Fibroblast of lung (primary cell): ENCODE measurements at regions not wholly inside any gene's neighbourhood (a gene's known extent, or its start where the extent isn't known, plus 50 kb on each side); places are given as distances from the start of the nearest gene placed in this dataset.
"Not testable (repeated sequence)": the region's sequence is repeated elsewhere in the genome, so short reads cannot be mapped to it uniquely, and the experiment has no call there.

ENCODE experiments used
- DNase-seq, 2 donors: peaks; one replicate each; pipeline versions ENCODE4 v3.0.0 to v3.0.0-alpha.2; 2010; ENCODE audit warnings: low read depth in 2 of 2
- H2AFZ ChIP-seq: 2 replicates; pipeline ENCODE4 v1.5.1; 2012; ENCODE audit warnings: low read length, control low read depth, inconsistent platforms
- H3K27ac ChIP-seq: 2 replicates; pipeline ENCODE4 v1.5.1; 2011; ENCODE audit warnings: low read length, control low read depth; ENCODE audit not compliant: insufficient read depth
- H3K27me3 ChIP-seq: 2 replicates; pipeline ENCODE4 v1.5.1; 2011; ENCODE audit warnings: mild to moderate bottlenecking, low read length; ENCODE audit not compliant: control insufficient read depth, insufficient read depth
- H3K36me3 ChIP-seq: 2 replicates; pipeline ENCODE4 v1.5.1; 2011; ENCODE audit warnings: low read length; ENCODE audit not compliant: control insufficient read depth, insufficient read depth
- H3K4me1 ChIP-seq: 2 replicates; pipeline ENCODE4 v1.5.1; 2011; ENCODE audit warnings: low read length; ENCODE audit not compliant: control insufficient read depth, insufficient read depth; ENCODE audit errors: extremely low read depth
- H3K4me2 ChIP-seq: 2 replicates; pipeline ENCODE4 v1.5.1; 2011; ENCODE audit warnings: low read length, control low read depth; ENCODE audit not compliant: insufficient read depth; ENCODE audit errors: extremely low read depth
- H3K4me3 ChIP-seq, 4 experiments: fragments of 200-600 bp in 1 of 4; sonication (generic) in 1 of 4; replicated peaks in 1 of 4; 2 replicates each; pipeline ENCODE4 v1.5.1; 2011 to 2016; ENCODE audit warnings: low read length in 4 of 4, low read depth in 3 of 4, mild to moderate bottlenecking in 3 of 4, control low read depth in 2 of 4, inconsistent platforms in 1 of 4, mixed read lengths in 1 of 4; ENCODE audit not compliant: insufficient read depth in 1 of 4; ENCODE audit errors: control extremely low read depth in 1 of 4
- H3K79me2 ChIP-seq: 2 replicates; pipeline ENCODE4 v1.5.1; 2012; ENCODE audit warnings: mild to moderate bottlenecking, low read length, inconsistent platforms; ENCODE audit not compliant: control insufficient read depth, insufficient read depth
- H3K9ac ChIP-seq: 2 replicates; pipeline ENCODE4 v1.5.1; 2011; ENCODE audit warnings: mild to moderate bottlenecking, low read length, control low read depth; ENCODE audit not compliant: insufficient read depth
- H3K9me3 ChIP-seq: 2 replicates; pipeline ENCODE4 v1.5.1; 2012; ENCODE audit warnings: low read depth, low read length; ENCODE audit not compliant: control insufficient read depth, insufficient read depth
- H4K20me1 ChIP-seq: 2 replicates; pipeline ENCODE4 v1.5.1; 2011; ENCODE audit warnings: low read length; ENCODE audit not compliant: control insufficient read depth, insufficient read depth; ENCODE audit errors: extremely low read depth
- EZH2 ChIP-seq: IDR thresholded peaks from 2 replicates; pipeline ENCODE4 v1.5.1; 2012; ENCODE audit warnings: low read length, control low read depth, mild to moderate bottlenecking; ENCODE audit errors: missing control alignments
- TF ChIP-seq, protein P1 (sequence below), 2 donors: IDR thresholded peaks in 1 of 2; conservative IDR thresholded peaks in 1 of 2; 1 replicate in 1 of 2; 2 replicates in 1 of 2; pipeline ENCODE4 v1.5.1; 2011 to 2012; ENCODE audit warnings: low read length in 2 of 2, control low read depth in 1 of 2, inconsistent platforms in 1 of 2, low read depth in 1 of 2, mild to moderate bottlenecking in 1 of 2

DNA sequence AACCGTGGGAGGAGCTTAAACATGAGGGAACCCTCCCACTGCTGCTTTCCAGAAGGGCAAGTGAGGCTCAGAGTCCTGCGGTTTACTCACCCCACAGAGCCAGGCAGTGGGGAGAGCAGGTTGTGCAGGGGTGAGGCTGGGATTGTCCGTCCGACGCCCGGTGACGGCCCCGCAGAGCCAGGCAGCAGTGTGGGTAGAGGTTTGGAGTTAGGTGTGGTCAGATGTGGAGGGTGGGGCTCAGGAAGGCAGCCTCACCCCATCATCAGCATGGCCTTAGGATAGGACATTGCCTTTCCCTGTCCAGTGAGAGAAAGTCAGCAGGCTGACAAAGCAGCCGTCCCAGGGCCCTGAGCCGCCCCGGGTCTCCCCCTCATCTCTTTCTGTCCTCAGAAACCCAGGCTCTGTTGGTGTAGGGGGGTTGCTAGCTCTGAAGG is 234.6 kb downstream of the DLL1 start:
- Histone ChIP-seq H3K4me2 (no peak overlapping the region), H3K27ac (no peak overlapping the region), H3K9me3 (no peaks in the 10 kb centered on the region), H3K4me3 (no peak overlapping the region), H3K27me3 (no peaks in the 10 kb centered on the region), H3K4me1 (no peaks in the 10 kb centered on the region), H2AFZ (no peak overlapping the region), H3K9ac (no peak overlapping the region), H3K79me2 (no peaks in the 10 kb centered on the region), H4K20me1 (no peaks in the 10 kb centered on the region), H3K36me3 (no peaks in the 10 kb centered on the region)
- DNase-seq = no peak
- TF ChIP-seq EZH2 = no peak
- TF ChIP-seq, protein P1, sequence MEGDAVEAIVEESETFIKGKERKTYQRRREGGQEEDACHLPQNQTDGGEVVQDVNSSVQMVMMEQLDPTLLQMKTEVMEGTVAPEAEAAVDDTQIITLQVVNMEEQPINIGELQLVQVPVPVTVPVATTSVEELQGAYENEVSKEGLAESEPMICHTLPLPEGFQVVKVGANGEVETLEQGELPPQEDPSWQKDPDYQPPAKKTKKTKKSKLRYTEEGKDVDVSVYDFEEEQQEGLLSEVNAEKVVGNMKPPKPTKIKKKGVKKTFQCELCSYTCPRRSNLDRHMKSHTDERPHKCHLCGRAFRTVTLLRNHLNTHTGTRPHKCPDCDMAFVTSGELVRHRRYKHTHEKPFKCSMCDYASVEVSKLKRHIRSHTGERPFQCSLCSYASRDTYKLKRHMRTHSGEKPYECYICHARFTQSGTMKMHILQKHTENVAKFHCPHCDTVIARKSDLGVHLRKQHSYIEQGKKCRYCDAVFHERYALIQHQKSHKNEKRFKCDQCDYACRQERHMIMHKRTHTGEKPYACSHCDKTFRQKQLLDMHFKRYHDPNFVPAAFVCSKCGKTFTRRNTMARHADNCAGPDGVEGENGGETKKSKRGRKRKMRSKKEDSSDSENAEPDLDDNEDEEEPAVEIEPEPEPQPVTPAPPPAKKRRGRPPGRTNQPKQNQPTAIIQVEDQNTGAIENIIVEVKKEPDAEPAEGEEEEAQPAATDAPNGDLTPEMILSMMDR (conservative IDR thresholded peaks at IDR 0.05 in 1 of 2, IDR thresholded peaks at IDR 0.05 in 1 of 2; ENCODE audit: low read depth in 1 of 2, low read length in 2 of 2) = no peak

DNA sequence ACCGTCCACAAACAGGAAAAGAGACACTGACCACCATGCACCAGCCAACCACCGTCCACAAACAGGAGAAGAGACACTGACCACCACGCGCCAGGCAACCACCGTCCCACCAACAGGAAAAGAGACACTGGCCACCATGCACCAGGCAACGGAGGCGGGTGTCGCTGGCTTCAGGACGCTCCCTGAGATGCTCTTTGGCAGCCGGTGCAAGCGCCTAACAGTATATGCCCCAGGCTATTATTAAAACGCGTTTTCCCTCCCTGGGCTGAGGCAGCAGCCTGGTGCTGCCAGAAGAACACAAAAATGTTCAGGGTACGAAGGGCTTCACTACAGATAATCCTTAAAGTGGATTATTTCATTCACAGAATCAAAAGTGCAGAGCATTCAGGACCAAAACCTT is 235.1 kb downstream of the DLL1 start:
- H3K4me2 ChIP-seq, H3K4me3 ChIP-seq, H3K4me1 ChIP-seq: not testable (repeated sequence)

DNA sequence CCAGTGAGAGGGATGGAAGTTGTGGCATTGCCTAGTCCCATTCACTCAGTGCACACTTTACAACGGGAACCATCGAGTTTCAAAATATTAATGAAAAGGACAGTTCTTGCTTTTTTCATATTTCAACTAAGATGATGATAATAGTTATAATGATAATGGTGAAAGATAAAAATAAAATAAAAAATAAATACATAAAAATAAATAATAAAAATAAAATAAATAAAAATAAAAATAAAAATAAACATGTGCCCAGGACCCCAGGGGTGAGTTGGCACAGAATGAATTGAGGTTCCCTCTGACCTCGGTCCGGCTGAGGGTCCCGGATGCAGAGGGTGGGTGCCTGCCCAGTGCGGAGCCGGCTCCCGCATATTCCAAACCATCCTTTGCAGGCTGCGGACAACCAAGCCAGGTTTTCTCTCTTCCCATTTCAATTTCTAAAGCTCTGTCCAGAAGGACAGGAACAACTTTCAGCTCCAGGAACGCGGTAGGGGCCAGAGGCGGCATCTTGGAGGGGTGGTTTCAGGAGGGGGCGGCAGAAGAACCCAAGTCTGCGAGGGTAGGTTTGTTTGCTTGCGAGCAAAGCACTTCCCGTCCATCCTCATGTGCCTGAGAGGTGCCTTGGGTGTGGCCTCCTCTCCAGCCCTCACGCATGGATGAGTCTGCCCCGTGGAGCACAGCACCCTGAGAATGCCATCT is 236.8 kb downstream of the DLL1 start:
- TF ChIP-seq, protein P1 (conservative IDR thresholded peaks at IDR 0.05 in 1 of 2, IDR thresholded peaks at IDR 0.05 in 1 of 2; ENCODE audit: low read depth in 1 of 2, low read length in 2 of 2) = no peak
- no peak for TF ChIP-seq EZH2
- no peaks in the 10 kb centered on the region for H3K27me3 ChIP-seq

More for the DNA sequence above, 235.1 kb downstream of the DLL1 start:
- not testable (repeated sequence) for H3K36me3 ChIP-seq, H3K27me3 ChIP-seq, H2AFZ ChIP-seq, H3K9me3 ChIP-seq, DNase-seq, H3K9ac ChIP-seq, H3K27ac ChIP-seq, H3K79me2 ChIP-seq, H4K20me1 ChIP-seq

More for the DNA sequence above, 236.8 kb downstream of the DLL1 start:
- peaks cover 2% of the 10 kb centered on the region for H3K4me1 ChIP-seq
- H4K20me1 ChIP-seq = no peaks in the 10 kb centered on the region
- no peak for DNase-seq
- no peak overlapping the region for H3K4me3 ChIP-seq
- H3K79me2 ChIP-seq = no peaks in the 10 kb centered on the region
- H3K36me3 ChIP-seq = no peaks in the 10 kb centered on the region
- H3K4me2 ChIP-seq = no peak overlapping the region
- H3K9me3 ChIP-seq = no peaks in the 10 kb centered on the region
- no peak overlapping the region for H3K27ac ChIP-seq
- no peak overlapping the region for H3K9ac ChIP-seq
- no peak overlapping the region for H2AFZ ChIP-seq
